ENCODE measurements at regions not wholly inside any gene's neighbourhood (a gene's known extent, or its start where the extent isn't known, plus 50 kb on each side); places are given as distances from the start of the nearest gene placed in this dataset.
"Not testable (repeated sequence)": the region's sequence is repeated elsewhere in the genome, so short reads cannot be mapped to it uniquely, and the experiment has no call there.

DNA sequence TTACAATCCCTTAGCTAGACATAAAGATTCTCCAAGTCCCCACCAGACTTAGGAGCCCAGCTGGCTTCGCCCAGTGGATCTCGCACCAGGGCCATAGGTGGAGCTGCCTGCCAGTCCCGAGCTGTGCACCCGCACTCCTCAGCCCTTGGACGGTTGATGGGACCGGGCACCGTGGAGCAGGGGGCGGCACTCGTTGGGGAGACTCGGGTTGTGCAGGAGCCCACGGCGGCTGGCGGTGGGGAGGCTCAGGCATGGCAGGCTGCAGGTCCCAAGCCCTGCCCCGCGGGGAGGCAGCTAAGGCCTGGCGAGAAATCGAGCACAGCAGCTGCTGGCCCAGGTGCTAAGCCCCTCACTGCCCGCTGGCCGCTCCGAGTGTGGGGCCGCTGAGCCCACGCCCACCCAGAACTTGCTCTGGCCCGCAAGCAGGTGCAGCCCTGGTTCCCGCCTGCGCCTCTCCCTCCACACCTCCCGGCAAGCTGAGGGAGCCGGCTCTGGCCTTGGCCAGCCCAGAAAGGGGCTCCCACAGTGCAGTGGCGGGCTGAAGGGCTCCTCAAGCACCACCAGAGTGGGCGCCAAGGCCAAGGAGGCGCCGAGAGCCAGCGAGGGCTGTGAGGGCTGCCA lies 275.0 kb upstream of the PDE3A start:
- not testable (repeated sequence) for DNase-seq

DNA sequence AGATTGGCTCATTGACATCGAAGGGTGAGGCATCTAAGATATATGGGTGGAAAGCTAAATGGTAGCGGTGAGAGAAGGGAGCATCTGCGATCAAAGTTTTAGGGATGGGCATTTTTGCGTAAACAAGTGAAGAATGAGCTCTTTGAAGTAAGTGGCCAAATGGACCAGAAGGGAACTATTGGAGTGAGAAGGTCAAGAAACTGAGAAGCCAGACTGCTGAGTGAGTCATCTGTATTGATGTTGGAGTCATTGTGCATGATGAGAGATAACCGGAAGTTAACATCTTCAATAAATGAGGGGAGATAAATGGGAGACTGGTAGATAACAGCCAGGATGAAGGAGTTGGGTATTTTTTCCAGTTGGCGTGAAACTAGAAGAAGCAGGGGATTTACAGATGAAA lies 271.9 kb upstream of the PDE3A start:
- no peak for DNase-seq

DNA sequence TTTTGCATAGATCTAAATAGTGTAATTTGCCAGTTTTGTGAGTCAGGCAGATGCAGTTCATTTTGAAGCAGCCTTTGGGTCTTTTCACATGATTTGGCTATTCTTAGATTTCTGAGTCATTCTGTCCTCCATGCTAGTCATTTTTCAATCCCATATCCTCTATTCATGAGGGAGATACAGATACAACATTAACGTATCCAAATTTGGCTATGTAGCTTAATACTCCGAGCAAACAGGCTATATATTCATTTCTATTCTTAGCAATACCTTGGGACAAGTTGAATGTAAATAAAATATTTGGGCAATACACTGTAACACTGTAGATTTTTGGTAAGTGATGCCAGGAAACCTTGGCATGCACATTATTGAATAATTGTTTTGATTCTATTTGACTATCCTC lies 270.7 kb upstream of the PDE3A start:
- DNase-seq: no peak

GRCh38 chr12:20099395-20100183 lies 268.7 kb upstream of the PDE3A start:
- no peak for DNase-seq

- no peak for DNase-seq
Measured at GRCh38 chr12:20101046-20101445, 267.3 kb upstream of the PDE3A start.

GRCh38 chr12:20105943-20106342 lies 262.4 kb upstream of the PDE3A start:
- DNase-seq: no peak

DNA sequence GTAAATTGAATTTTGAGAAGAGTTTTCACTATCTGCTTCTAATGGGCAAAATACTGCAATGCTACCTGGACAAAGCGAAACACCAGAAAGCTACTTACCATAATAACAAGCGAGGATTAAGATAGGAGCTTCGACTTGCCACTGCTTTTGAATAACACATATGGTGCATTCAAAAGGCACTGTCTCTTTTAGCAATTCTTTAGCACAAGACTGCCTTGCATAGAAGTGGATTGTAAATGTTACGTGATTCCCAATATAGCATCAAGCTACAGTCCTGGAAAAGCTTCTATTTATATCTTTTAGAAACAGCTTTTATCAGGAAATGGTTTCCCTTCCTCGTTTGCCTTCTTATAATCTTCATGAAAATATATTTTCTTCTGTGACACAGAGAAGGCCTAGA lies 258.7 kb upstream of the PDE3A start:
- no peak for DNase-seq

DNA sequence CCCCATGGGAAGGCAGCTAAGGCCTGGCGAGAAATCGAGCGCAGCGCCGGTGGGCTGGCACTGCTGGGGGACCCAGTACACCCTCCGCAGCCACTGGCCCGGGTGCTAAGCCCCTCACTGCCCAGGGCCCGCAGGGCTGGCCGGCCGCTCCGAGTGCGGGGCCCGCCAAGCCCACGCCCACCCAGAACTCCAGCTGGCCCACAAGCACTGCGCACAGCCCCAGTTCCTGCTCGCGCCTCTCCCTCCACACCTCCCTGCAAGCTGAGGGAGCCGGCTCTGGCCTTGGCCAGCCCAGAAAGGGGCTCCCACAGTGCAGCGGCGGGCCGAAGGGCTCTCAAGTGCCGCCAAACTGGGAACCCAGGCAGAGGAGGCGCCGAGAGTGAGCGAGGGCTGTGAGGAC lies 253.0 kb upstream of the PDE3A start:
- DNase-seq: not testable (repeated sequence)

DNA sequence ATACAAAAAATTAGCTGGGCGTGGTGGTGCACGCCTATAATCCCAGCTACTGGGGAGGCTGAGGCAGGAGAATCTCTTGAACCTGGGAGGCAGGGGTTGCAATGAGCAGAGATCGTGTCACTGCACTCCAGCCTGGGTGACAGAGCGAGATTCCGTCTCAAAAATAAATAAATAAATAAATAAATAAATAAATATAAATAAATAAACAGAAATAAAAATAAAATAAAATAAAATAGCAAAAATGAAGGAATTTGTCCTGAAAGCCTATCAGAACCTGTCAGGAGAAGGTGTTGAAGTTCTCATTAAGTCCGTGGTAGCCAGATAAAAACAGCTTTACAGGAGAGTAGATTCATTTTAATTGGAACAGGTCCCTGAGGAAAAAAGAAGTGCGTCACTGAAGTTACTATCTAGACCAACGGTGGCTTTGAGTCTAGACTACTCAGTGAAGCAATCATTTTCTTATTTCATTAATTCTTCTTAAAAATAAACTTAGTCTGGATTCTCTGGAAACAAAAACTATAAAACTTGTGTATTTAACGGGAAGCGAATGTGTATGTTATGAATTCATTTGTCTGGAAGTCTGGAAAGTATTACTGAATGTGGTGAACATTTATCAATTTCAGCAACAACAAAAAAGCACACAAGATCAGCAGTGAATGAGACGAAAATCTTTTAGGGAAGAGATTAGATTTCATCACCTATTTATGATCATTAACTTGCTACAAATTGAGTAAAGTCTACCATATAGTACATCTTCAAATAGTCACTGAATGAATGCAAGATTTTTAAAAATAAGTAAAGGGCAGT lies 248.5 kb upstream of the PDE3A start:
- DNase-seq: no peak

DNA sequence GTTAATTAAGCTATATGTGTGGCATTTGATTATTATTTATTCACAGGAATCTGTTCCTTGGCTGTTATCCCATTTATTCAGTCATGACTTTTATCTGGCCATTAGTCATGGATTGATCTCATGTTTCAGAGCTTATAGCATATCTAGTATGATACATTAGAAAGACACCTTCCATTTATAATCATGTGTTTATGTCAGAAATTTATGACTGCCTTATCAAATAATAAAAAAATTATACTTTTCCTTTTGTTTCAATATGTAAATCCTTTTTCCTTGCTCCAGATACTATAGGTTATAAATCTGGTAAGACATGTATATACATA lies 248.0 kb upstream of the PDE3A start:
- no peak for DNase-seq

- no peak for DNase-seq
Measured at GRCh38 chr12:20122274-20122673, 246.1 kb upstream of the PDE3A start.

DNA sequence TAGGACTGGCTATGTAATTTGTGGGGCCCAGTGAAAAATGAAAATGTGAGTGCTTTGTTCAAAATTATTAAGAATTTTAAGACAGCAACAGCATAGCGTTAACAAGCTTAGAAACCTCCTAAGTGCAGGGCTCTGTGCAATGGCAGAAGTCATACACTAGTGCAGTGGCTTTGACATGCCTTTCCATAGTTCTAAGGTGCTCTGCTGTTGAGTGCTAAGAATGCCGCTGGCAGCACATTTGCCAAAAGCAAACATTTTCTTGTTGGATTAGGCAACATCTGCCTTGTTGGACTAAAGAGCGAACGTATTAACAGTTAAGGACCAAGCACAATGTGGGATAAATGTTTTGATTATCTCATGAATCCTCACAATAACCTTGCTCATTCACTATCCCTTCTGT lies 244.9 kb upstream of the PDE3A start:
- DNase-seq: no peak

DNA sequence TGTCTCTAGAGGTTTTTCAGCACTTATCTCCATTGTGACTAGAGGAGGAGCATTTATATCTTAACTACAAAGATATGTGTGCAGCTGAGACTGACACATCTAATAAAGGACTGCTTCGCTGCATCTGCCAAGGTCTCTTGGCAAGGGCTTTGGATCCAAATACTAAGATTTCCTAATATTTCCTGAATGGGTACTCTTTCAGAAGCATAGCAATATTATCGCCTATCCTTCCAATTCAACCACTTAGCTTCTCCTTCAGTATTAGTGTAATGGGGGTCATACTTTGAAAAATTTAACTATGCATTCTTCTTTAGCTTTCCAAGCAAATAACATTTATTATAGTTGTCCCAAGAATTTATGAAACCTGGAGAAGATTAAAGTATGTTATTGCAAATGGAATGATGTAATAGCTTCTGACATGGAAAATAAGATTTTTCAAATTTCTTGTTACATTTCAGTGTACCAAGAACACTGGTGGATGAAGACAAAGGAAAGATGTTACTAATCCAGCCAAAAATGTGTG lies 243.0 kb upstream of the PDE3A start:
- DNase-seq: no peak

DNA sequence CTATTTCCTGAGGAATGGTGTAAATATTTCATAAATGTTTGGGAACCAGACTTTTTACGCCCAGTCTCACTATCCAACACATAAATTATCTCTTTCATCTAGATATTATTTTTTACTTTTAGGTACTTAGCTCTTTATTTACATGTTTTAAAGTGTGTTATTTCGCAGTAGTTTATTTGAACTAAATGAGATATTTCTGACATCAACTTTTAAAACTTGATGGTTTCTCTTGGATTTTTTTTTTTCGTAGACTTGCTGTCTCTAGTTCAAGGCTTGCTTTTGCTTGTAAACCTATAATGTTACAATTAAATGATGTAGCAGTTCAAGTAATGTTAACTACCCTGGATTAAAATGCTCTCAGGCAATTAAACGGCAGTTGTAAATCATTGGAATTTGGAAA lies 241.7 kb upstream of the PDE3A start:
- DNase-seq: no peak

- no peak for DNase-seq
Measured at GRCh38 chr12:20127413-20127812, 240.9 kb upstream of the PDE3A start.

GRCh38 chr12:20128928-20129327 lies 239.4 kb upstream of the PDE3A start:
- DNase-seq: no peak

DNA sequence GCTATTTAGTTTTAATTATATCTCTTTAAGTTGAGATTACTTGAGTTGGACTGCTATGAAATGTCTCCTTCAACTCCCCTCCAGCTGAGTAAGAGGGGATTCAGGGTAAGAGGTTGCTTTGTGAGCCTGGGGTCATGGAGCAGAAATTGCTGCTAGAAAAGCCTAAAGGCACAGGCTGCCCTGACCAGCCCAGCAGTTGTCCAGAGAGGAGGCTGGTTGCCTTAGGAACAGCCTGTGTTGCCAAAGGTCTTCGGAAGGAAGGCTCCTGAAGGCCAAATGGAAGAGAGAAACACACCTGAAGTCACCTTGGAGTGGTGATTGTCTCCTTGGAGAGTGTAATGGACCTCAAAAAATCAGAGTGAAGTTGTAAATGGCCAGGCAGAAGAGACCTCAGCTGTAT lies 235.5 kb upstream of the PDE3A start:
- no peak for DNase-seq

DNA sequence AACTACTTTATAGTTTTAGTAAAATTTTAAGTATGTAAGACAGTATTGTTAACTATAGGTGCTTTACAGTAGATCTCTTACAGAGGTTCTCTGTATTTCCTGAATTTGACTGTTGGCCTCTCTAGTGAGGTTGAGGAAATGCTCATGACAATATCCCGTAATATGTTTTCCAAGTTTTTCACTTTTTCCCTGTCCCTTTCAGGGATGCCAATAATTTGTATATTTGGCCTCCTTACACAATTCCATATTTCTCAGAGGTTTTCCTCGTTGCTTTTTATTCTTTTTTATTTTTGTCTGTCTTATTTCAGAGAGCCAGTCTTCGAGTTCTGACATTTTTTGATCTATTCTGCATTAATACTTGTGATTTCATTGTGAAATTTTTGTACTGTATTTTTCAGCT lies 233.7 kb upstream of the PDE3A start:
- DNase-seq: no peak

DNA sequence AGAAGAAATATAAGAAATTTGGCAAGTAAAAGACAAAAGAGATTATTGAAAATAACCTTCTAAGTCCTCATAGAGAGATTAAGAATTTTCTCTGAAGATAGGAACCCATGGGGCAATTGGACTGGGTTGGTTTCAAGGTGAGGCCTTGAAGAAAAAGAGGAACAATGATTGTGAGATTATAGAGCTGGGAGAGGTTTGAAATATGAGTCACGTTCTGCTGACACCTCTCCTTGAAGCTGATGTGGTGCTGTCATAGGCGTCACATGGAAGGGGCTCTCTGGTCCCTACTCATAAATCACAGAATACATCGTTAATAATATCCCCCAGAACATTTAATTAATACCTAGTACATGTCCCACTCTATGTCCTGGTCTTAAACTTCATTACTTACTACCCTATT lies 227.6 kb upstream of the PDE3A start:
- DNase-seq: no peak

- DNase-seq: no peak
Measured at GRCh38 chr12:20142316-20142715, 226.0 kb upstream of the PDE3A start.

GRCh38 chr12:20142956-20143355 lies 225.4 kb upstream of the PDE3A start:
- DNase-seq: no peak

DNA sequence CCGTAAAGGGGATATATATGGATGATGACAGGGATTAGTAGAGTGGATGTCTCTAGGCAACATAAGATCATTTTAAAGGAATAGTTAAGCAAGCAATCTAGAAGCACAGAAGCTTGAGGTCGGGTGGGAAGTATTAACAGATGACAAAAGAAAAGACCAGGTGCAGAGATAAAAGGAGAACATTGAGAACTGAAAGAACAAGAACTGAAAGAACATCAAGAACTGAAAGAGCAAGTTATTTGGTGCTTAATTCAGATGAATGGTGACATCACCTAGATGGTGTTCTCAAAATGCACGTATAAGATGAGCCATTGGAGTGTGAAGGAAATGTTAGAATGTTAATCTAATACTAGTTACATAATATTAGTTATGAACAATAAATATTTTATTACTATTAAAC lies 224.0 kb upstream of the PDE3A start:
- DNase-seq: no peak

GRCh38 chr12:20148241-20148640 lies 220.1 kb upstream of the PDE3A start:
- no peak for DNase-seq

DNA sequence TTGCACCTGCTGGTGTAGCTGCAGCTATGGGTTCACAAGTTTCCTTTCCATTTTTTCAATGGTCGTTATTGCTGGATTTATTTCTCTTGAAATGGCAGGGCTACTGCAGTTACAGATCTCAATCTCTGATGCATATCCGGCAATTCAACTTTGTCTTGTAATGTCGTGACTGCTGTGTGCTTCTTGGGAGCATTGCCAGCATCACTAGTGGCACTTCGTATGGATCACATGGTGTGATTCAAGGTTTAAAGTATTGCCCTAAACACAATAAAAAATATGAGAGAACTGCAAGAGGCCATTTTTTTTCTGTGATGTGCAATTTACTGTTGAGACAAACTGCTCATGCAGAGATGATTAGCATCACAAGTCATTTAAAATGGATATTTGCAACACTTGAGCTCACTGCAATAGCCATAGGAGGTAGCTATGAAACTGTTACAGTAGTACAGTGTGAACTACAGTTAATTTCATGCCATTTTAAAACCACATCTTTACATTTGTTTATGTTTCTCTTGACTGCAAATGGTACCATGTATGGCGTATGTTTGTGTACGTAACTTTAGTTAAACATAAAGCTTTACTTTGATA lies 217.4 kb upstream of the PDE3A start:
- no peak for DNase-seq

Measured in activated CD4-positive, alpha-beta T cell treated with anti-CD3 and anti-CD28 coated beads, Interleukin-2, amount 50 U/mL, for 1 hour (primary cell).